ENCODE measurements at regions not wholly inside any gene's neighbourhood (a gene's known extent, or its start where the extent isn't known, plus 50 kb on each side); places are given as distances from the start of the nearest gene placed in this dataset.

GRCh38 chr12:58224536-58225105 is 283.3 kb downstream of the ATP23 start:
- TF ChIP-seq CTCF (IDR thresholded peaks at IDR 0.05; ENCODE audit: low read depth, low read length): no peak
- no peak for DNase-seq (ENCODE audit: low read depth in 2 of 2)
- H3K4me3 ChIP-seq (replicated peaks in 1 of 2; ENCODE audit: low read depth in 2 of 2, low read length in 2 of 2): no peak overlapping the region

DNA sequence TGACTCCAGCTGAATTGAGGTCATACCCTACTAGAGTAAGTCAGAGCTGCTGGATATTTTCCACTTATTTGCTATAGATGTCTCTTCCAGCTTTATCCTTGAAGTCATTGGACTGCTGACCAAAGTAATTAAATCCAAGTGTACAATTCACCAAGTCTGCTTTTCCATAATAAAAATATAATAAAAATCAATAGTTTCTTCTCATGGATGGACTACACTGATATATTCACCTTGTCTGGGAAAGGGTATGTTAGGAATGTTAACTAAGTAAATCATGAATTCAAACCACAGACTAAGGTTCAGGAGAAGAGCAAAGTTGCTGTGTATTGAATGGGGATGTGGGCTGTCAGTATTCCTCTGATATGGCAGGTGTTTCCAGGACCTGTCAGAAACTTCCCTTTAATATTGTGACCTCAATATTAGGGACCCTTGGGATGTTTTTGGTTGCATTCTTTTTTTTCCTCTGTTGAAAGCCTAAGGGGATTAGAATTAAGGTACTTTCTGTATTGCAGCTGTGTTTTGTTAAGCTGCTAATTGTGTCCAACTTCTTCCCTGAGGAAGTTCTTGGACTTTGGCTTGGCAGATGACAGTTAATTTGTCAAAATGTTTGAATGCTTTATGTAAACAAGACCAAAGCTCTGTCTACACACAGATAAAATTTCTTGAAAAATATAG is 284.0 kb downstream of the ATP23 start:
- TF ChIP-seq CTCF (IDR thresholded peaks at IDR 0.05; ENCODE audit: low read depth, low read length): no peak

GRCh38 chr12:58233886-58234285 is 292.5 kb downstream of the ATP23 start:
- DNase-seq (ENCODE audit: low read depth in 2 of 2): no peak

More for the DNA sequence above, 284.0 kb downstream of the ATP23 start:
- no peak for DNase-seq (ENCODE audit: low read depth in 2 of 2)
- H3K4me3 ChIP-seq (replicated peaks in 1 of 2; ENCODE audit: low read depth in 2 of 2, low read length in 2 of 2): no peak overlapping the region

DNA sequence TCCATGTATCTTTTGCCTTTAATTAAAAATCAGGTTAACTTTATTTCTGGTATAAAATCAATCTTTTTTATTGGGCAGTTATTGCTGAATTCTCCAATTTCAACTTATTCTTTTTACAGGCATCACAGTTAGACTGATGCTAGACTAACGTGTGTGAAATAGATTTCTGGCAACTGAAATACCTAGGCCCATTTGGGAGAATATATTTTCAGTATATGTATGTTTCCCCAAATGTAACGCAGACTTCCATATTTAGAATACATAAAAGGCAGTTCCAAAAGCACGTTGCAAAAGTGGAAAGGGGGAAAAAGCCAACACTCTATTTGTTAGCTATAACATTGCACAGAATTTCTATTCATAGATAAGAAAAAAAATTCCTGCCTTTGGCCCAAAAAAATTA is 297.0 kb downstream of the ATP23 start:
- TF ChIP-seq CTCF (IDR thresholded peaks at IDR 0.05; ENCODE audit: low read depth, low read length): no peak
- H3K4me3 ChIP-seq (replicated peaks in 1 of 2; ENCODE audit: low read depth in 2 of 2, low read length in 2 of 2): no peak overlapping the region
- DNase-seq (ENCODE audit: low read depth in 2 of 2): no peak

More at GRCh38 chr12:58233886-58234285, 292.5 kb downstream of the ATP23 start:
- TF ChIP-seq CTCF (IDR thresholded peaks at IDR 0.05; ENCODE audit: low read depth, low read length): no peak
- no peak overlapping the region for H3K4me3 ChIP-seq (replicated peaks in 1 of 2; ENCODE audit: low read depth in 2 of 2, low read length in 2 of 2)

DNA sequence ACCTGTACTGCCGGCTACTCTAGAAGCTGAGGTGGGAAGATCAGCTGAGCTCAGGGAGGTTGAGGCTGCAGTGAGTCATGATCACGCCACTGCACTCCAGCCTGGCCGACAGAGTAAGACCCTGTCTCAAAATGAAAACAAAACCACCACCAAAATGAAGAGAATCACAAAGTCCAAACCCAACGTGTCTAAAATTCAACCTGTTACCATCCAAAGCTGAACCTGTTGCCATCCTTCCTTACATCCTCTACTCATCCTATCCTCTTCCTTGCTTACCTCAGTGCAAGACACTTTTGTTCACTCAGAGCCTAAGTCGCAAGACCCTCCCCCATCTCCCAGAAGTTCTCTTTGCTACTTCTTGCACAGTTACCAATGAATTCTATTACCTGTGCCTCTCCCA is 299.7 kb downstream of the ATP23 start:
- DNase-seq (ENCODE audit: low read depth in 2 of 2): no peak
- no peak for TF ChIP-seq CTCF (IDR thresholded peaks at IDR 0.05; ENCODE audit: low read depth, low read length)
- H3K4me3 ChIP-seq (replicated peaks in 1 of 2; ENCODE audit: low read depth in 2 of 2, low read length in 2 of 2): no peak overlapping the region

GRCh38 chr12:58242796-58243630 is 301.6 kb downstream of the ATP23 start:
- peak in 1 of 2 donors; percentile 12 for DNase-seq (ENCODE audit: low read depth in 2 of 2)

More at GRCh38 chr12:58242796-58243630, 301.6 kb downstream of the ATP23 start:
- TF ChIP-seq CTCF (IDR thresholded peaks at IDR 0.05; ENCODE audit: low read depth, low read length): no peak
- H3K4me3 ChIP-seq (replicated peaks in 1 of 2; ENCODE audit: low read depth in 2 of 2, low read length in 2 of 2): no peak overlapping the region

Measured in cardiac fibroblast (primary cell).